ENCODE measurements at regions not wholly inside any gene's neighbourhood (a gene's known extent, or its start where the extent isn't known, plus 50 kb on each side); places are given as distances from the start of the nearest gene placed in this dataset.

DNA sequence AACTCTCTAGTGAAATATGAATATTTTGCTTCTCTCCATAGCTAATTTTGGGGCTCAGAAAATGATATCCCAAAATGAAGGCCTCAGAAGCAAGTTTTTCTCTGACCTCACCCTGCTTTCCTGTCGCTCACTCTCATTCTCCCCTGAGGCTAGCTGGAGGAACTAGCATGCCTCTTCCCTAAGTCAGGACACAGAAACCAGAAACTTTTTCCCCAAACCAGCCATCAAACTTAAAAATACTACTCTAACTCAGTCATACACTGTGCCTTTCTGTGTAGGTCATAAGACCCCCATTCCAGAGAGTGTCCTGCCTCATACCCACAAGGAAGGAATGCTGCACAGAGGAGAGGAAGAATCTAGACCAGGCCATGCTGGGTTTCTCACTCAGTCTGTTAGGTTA is 329.6 kb downstream of the PCDH20 start:
- intact Hi-C loops (cut with DNase I): no loop called here
- 82 to 91% methylated on average over 1 of the region's 1 CpG for WGBS, 2 donors
- Histone ChIP-seq H3K36me3 (no peaks in the 10 kb centered on the region), H3K4me3 (no peak overlapping the region), H3K27ac (no peak overlapping the region), H3K4me1 (no peaks in the 10 kb centered on the region), H3K27me3 (no peaks in the 10 kb centered on the region), H3K9me3 (no peaks in the 10 kb centered on the region)
- no peak for DNase-seq
- TF ChIP-seq POLR2A (IDR thresholded peaks at IDR 0.05) (no peak), POLR2AphosphoS5 (IDR thresholded peaks at IDR 0.05) (no peak), EP300 (IDR thresholded peaks at IDR 0.05) (no peak)
- TF ChIP-seq, protein P1, sequence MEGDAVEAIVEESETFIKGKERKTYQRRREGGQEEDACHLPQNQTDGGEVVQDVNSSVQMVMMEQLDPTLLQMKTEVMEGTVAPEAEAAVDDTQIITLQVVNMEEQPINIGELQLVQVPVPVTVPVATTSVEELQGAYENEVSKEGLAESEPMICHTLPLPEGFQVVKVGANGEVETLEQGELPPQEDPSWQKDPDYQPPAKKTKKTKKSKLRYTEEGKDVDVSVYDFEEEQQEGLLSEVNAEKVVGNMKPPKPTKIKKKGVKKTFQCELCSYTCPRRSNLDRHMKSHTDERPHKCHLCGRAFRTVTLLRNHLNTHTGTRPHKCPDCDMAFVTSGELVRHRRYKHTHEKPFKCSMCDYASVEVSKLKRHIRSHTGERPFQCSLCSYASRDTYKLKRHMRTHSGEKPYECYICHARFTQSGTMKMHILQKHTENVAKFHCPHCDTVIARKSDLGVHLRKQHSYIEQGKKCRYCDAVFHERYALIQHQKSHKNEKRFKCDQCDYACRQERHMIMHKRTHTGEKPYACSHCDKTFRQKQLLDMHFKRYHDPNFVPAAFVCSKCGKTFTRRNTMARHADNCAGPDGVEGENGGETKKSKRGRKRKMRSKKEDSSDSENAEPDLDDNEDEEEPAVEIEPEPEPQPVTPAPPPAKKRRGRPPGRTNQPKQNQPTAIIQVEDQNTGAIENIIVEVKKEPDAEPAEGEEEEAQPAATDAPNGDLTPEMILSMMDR (IDR thresholded peaks at IDR 0.05): no peak

DNA sequence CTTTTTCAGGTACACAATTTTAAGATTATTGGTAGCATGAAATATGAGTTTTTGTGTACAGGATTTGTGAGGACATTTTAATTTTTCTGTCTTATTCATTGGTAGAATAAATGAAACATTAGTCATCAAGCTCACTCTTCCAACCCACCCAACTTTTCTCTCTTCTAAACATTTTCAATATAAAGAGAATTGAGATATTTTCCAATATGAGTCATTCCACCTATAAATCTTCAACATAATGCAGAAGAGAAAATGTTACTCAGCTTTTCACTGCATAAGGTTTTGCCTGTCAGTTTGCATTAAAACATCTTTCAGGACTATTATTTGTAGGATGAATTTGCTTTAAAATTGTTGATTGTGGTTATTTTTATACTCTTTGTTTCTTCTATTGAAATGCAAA is 330.7 kb downstream of the PCDH20 start:
- H3K27me3 ChIP-seq: no peaks in the 10 kb centered on the region
- DNase-seq: no peak
- intact Hi-C loops (cut with DNase I): no loop called here

DNA sequence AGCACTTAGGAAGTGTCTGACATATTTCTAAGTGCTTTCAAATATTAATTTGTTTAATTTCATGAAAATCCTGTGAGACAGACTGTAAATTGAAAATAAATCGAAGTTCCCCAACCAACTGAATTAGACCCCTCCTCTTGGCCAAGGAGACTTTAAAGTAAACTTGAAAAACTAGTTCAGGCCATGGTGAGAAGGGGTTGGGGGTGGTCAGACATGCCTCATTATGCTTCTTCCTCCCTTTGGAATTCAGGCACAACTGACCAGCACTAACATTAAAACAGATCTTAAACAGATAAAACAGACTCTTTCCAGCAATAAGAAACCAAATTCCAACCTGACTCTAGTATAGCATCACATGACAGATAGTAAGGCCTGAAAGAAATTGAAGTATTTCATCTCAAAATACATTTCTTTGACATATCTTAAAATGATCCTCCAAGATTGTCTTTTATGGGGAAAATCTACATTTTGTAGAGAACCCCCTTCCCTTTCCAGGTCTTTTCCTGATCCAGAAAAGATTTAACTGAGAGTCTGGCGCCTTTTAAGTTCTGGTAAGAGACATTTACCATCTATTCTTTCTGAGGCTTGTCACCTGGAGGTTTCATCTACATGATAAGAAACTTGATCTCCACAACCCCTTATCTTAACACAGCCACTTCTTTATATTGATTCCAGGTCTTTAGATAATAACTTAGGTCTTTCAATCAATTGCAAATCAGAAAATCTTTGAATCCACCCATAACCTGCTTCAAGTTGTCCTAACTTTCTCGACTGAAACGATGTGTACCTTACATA is 336.5 kb downstream of the PCDH20 start:
- DNase-seq: no peak
- H3K27me3 ChIP-seq: no peaks in the 10 kb centered on the region
- intact Hi-C loops (cut with DNase I): no loop called here
- no peak for TF ChIP-seq EP300 (IDR thresholded peaks at IDR 0.05)
- no peak for TF ChIP-seq POLR2AphosphoS5 (IDR thresholded peaks at IDR 0.05)
- TF ChIP-seq, protein P1 (IDR thresholded peaks at IDR 0.05): no peak
- no peak for TF ChIP-seq POLR2A (IDR thresholded peaks at IDR 0.05)
- no peak overlapping the region for H3K4me3 ChIP-seq
- H3K9me3 ChIP-seq: peaks cover 0 to 5% (median 0%) of the 10 kb centered on the region in 4 donors
- H3K4me1 ChIP-seq: no peaks in the 10 kb centered on the region
- H3K36me3 ChIP-seq: no peaks in the 10 kb centered on the region
- 63 to 73% methylated on average over 4 of the region's 4 CpGs for WGBS, 2 donors
- H3K27ac ChIP-seq: no peak overlapping the region

More for the DNA sequence above, 330.7 kb downstream of the PCDH20 start:
- H3K27ac ChIP-seq: no peak overlapping the region
- H3K36me3 ChIP-seq: no peaks in the 10 kb centered on the region
- H3K9me3 ChIP-seq: no peaks in the 10 kb centered on the region
- H3K4me1 ChIP-seq: no peaks in the 10 kb centered on the region
- TF ChIP-seq POLR2A (IDR thresholded peaks at IDR 0.05) (no peak), POLR2AphosphoS5 (IDR thresholded peaks at IDR 0.05) (no peak), EP300 (IDR thresholded peaks at IDR 0.05) (no peak)
- TF ChIP-seq, protein P1 (IDR thresholded peaks at IDR 0.05): no peak
- no peak overlapping the region for H3K4me3 ChIP-seq

DNA sequence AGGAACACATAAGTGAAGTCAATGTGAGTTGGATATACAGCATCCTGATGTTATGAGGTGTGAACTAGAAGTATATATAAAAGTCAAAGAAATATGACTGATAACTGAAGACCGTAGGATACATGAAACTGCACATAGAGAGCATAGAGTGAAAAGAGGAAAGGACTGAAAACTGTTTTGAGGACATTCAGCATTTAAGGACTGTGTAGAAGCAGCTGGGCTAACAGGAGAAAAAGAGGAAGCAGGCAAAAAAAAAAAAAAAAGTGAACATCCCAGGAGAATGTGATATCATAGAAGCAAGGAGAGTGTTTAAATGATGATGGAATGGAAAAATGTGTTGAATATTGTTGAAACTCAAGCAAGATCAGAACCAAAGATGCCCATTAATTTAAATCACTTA is 363.5 kb downstream of the PCDH20 start:
- Histone ChIP-seq H3K9me3 (no peaks in the 10 kb centered on the region), H3K4me3 (no peak overlapping the region), H3K4me1 (no peaks in the 10 kb centered on the region), H3K27ac (no peak overlapping the region), H3K36me3 (no peaks in the 10 kb centered on the region), H3K27me3 (no peaks in the 10 kb centered on the region)
- no peak for DNase-seq
- 46 to 69% methylated on average over 1 of the region's 1 CpG for WGBS, 2 donors
- TF ChIP-seq POLR2A (IDR thresholded peaks at IDR 0.05) (no peak), EP300 (IDR thresholded peaks at IDR 0.05) (no peak), POLR2AphosphoS5 (IDR thresholded peaks at IDR 0.05) (no peak)
- TF ChIP-seq, protein P1 (IDR thresholded peaks at IDR 0.05): no peak
- intact Hi-C loops (cut with DNase I): no loop called here

DNA sequence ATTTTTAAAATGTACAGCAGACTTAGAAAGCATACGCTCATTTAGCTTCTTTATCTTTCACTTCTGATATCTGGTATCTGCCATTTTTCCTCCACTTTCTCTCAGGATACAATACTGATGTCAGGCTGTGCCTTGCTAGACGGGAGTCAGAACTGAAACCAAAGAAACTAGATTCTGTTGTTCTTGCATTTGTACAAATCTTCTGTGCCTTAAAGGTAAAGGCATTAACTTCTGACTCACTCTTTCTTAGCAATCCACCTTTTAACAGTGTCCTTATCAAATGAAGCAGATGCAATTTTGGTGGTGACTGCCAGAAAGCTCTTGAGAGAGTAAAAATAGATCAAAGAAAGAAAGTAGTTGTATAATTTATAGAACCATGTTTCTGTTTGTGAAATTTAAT is 370.4 kb downstream of the PCDH20 start:
- DNase-seq: no peak
- 49 to 54% methylated on average over 2 of the region's 2 CpGs for WGBS, 2 donors
- H3K36me3 ChIP-seq: no peaks in the 10 kb centered on the region
- intact Hi-C loops (cut with DNase I): no loop called here
- no peak overlapping the region for H3K4me3 ChIP-seq
- peaks cover 0 to 14% (median 11%) of the 10 kb centered on the region in 4 donors for H3K4me1 ChIP-seq
- no peaks in the 10 kb centered on the region for H3K27me3 ChIP-seq
- no peak overlapping the region for H3K27ac ChIP-seq
- TF ChIP-seq POLR2AphosphoS5 (IDR thresholded peaks at IDR 0.05): no peak
- TF ChIP-seq EP300 (IDR thresholded peaks at IDR 0.05): no peak
- TF ChIP-seq, protein P1 (IDR thresholded peaks at IDR 0.05): no peak
- no peak for TF ChIP-seq POLR2A (IDR thresholded peaks at IDR 0.05)
- no peaks in the 10 kb centered on the region for H3K9me3 ChIP-seq
